Neural cell (in vitro differentiated cells): ENCODE measurements at regions not wholly inside any gene's neighbourhood (a gene's known extent, or its start where the extent isn't known, plus 50 kb on each side); places are given as distances from the start of the nearest gene placed in this dataset.

Experiments
- H2AFZ ChIP-seq: fragments of 200-600, 300-800 bp; sonication (generic), shearing (Covaris generic); 2 replicates; pipeline ENCODE4 v1.6.0; 2014; ENCODE audit warnings: low read depth, mild to moderate bottlenecking, antibody characterized with exemption, low read length, moderate library complexity
- H3F3A ChIP-seq: fragments of 200-600 bp; shearing (Covaris generic); 2 replicates; pipeline ENCODE4 v1.6.1; 2016; ENCODE audit warnings: mild to moderate bottlenecking, moderate library complexity, mixed read lengths, antibody characterized with exemption, low read length; ENCODE audit not compliant: insufficient read depth, poor library complexity, severe bottlenecking
- H3K27ac ChIP-seq: fragments of 200-600, 300-800 bp; sonication (generic), shearing (Covaris generic); 2 replicates; pipeline ENCODE4 v1.5.1; 2014; ENCODE audit warnings: mild to moderate bottlenecking, low read length, moderate library complexity
- H3K27me3 ChIP-seq: fragments of 300-800, 200-600 bp; sonication (generic), shearing (Covaris generic); 2 replicates; pipeline ENCODE4 v1.6.0; 2014; ENCODE audit warnings: mild to moderate bottlenecking, low read depth, low read length, moderate library complexity; ENCODE audit not compliant: insufficient read depth
- H3K36me3 ChIP-seq: fragments of 300-800, 200-600 bp; sonication (generic), shearing (Covaris generic); 2 replicates; pipeline ENCODE4 v1.5.1; 2014; ENCODE audit warnings: mild to moderate bottlenecking, antibody characterized with exemption, low read length, moderate library complexity; ENCODE audit not compliant: insufficient read depth
- H3K4me2 ChIP-seq: fragments of 300-800, 200-600 bp; sonication (generic), shearing (Covaris generic); 2 replicates; pipeline ENCODE4 v1.6.0; 2014; ENCODE audit warnings: mild to moderate bottlenecking, low read length
- H3K4me3 ChIP-seq: fragments of 300-800, 200-600 bp; sonication (generic), shearing (Covaris generic); 2 replicates; pipeline ENCODE4 v1.5.1; 2014; ENCODE audit warnings: mild to moderate bottlenecking, low read length, moderate library complexity
- H3K79me2 ChIP-seq: fragments of 200-600 bp; shearing (Covaris generic); replicated peaks from 2 replicates; pipeline ENCODE4 v1.6.0; 2014; ENCODE audit warnings: mild to moderate bottlenecking, low read length, moderate library complexity; ENCODE audit not compliant: insufficient read depth
- H3K9ac ChIP-seq: fragments of 300-800, 200-600 bp; sonication (generic), shearing (Covaris generic); 2 replicates; pipeline ENCODE4 v1.6.1; 2016; ENCODE audit warnings: mild to moderate bottlenecking, low read length, mixed read lengths
- H3K9me2 ChIP-seq: fragments of 200-600 bp; shearing (Covaris generic); 2 replicates; pipeline ENCODE4 v1.6.1; 2016; ENCODE audit warnings: mild to moderate bottlenecking, low read length, mixed read lengths; ENCODE audit not compliant: insufficient read depth
- H3K9me3 ChIP-seq: fragments of 200-600, 300-800 bp; sonication (generic), shearing (Covaris generic); 2 replicates; pipeline ENCODE4 v1.6.1; 2016; ENCODE audit warnings: mild to moderate bottlenecking, mixed run types, low read length, moderate library complexity, mixed read lengths
- H4K20me1 ChIP-seq: fragments of 200-600 bp; shearing (Covaris generic); 2 replicates; pipeline ENCODE4 v1.6.1; 2016; ENCODE audit warnings: mild to moderate bottlenecking, mixed run types; ENCODE audit not compliant: insufficient read depth
- EP300 ChIP-seq: fragments of 450-650 bp; conservative IDR thresholded peaks from 2 replicates; pipeline ENCODE4 v1.6.1; 2014; ENCODE audit warnings: antibody characterized with exemption, mild to moderate bottlenecking, moderate library complexity; ENCODE audit not compliant: poor library complexity, severe bottlenecking
- EZH2 ChIP-seq: fragments of 200-600, 300-800 bp; shearing (Covaris generic), sonication (generic); IDR thresholded peaks from 2 replicates; pipeline ENCODE4 v1.6.1; 2014; ENCODE audit warnings: antibody characterized with exemption, low read length, borderline replicate concordance, mild to moderate bottlenecking; ENCODE audit not compliant: insufficient read depth, poor library complexity, severe bottlenecking
- MXI1 ChIP-seq: fragments of 450-650 bp; conservative IDR thresholded peaks from 2 replicates; pipeline ENCODE4 v1.6.1; 2014; ENCODE audit warnings: antibody characterized with exemption, mild to moderate bottlenecking; ENCODE audit not compliant: poor library complexity, severe bottlenecking
- POLR2AphosphoS5 ChIP-seq: IDR thresholded peaks from 2 replicates; pipeline ENCODE4 v1.6.1; 2012
- RAD21 ChIP-seq: fragments of 450-650 bp; conservative IDR thresholded peaks from 2 replicates; pipeline ENCODE4 v1.6.1; 2014; ENCODE audit warnings: antibody characterized with exemption, mild to moderate bottlenecking, moderate library complexity
- SMC3 ChIP-seq: fragments of 450-650 bp; conservative IDR thresholded peaks from 2 replicates; pipeline ENCODE4 v1.6.1; 2014; ENCODE audit warnings: antibody characterized with exemption, mild to moderate bottlenecking, moderate library complexity; ENCODE audit not compliant: poor library complexity
- TAF1 ChIP-seq: IDR thresholded peaks from 2 replicates; pipeline ENCODE4 v1.6.1; 2012; ENCODE audit warnings: low read depth
- TF ChIP-seq, protein P1 (sequence below): fragments of 450-650 bp; IDR thresholded peaks from 2 replicates; pipeline ENCODE4 v1.5.1; 2014; ENCODE audit warnings: antibody characterized with exemption, mild to moderate bottlenecking, moderate library complexity; ENCODE audit not compliant: poor library complexity, severe bottlenecking
- TF ChIP-seq, protein P2 (sequence below): IDR thresholded peaks from 2 replicates; pipeline ENCODE4 v1.6.1; 2012; ENCODE audit warnings: borderline replicate concordance

- Histone ChIP-seq H3K36me3 (no peaks in the 10 kb centered on the region), H3K4me2 (no peak overlapping the region), H3K27me3 (no peaks in the 10 kb centered on the region), H3K79me2 (no peaks in the 10 kb centered on the region), H3K9ac (no peak overlapping the region), H2AFZ (no peak overlapping the region), H3F3A (no peaks in the 10 kb centered on the region), H3K27ac (no peak overlapping the region), H3K9me3 (no peaks in the 10 kb centered on the region), H4K20me1 (no peaks in the 10 kb centered on the region), H3K4me3 (no peak overlapping the region), H3K9me2 (no peaks in the 10 kb centered on the region)
- TF ChIP-seq RAD21 (no peak), MXI1 (no peak), POLR2AphosphoS5 (no peak), EP300 (no peak), EZH2 (no peak), TAF1 (no peak), SMC3 (no peak)
- TF ChIP-seq, protein P1, sequence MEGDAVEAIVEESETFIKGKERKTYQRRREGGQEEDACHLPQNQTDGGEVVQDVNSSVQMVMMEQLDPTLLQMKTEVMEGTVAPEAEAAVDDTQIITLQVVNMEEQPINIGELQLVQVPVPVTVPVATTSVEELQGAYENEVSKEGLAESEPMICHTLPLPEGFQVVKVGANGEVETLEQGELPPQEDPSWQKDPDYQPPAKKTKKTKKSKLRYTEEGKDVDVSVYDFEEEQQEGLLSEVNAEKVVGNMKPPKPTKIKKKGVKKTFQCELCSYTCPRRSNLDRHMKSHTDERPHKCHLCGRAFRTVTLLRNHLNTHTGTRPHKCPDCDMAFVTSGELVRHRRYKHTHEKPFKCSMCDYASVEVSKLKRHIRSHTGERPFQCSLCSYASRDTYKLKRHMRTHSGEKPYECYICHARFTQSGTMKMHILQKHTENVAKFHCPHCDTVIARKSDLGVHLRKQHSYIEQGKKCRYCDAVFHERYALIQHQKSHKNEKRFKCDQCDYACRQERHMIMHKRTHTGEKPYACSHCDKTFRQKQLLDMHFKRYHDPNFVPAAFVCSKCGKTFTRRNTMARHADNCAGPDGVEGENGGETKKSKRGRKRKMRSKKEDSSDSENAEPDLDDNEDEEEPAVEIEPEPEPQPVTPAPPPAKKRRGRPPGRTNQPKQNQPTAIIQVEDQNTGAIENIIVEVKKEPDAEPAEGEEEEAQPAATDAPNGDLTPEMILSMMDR: no peak
- TF ChIP-seq, protein P2, sequence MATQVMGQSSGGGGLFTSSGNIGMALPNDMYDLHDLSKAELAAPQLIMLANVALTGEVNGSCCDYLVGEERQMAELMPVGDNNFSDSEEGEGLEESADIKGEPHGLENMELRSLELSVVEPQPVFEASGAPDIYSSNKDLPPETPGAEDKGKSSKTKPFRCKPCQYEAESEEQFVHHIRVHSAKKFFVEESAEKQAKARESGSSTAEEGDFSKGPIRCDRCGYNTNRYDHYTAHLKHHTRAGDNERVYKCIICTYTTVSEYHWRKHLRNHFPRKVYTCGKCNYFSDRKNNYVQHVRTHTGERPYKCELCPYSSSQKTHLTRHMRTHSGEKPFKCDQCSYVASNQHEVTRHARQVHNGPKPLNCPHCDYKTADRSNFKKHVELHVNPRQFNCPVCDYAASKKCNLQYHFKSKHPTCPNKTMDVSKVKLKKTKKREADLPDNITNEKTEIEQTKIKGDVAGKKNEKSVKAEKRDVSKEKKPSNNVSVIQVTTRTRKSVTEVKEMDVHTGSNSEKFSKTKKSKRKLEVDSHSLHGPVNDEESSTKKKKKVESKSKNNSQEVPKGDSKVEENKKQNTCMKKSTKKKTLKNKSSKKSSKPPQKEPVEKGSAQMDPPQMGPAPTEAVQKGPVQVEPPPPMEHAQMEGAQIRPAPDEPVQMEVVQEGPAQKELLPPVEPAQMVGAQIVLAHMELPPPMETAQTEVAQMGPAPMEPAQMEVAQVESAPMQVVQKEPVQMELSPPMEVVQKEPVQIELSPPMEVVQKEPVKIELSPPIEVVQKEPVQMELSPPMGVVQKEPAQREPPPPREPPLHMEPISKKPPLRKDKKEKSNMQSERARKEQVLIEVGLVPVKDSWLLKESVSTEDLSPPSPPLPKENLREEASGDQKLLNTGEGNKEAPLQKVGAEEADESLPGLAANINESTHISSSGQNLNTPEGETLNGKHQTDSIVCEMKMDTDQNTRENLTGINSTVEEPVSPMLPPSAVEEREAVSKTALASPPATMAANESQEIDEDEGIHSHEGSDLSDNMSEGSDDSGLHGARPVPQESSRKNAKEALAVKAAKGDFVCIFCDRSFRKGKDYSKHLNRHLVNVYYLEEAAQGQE: no peak
Observed at GRCh38 chr2:150811259-150811855, 323.9 kb upstream of the RND3 start.

DNA sequence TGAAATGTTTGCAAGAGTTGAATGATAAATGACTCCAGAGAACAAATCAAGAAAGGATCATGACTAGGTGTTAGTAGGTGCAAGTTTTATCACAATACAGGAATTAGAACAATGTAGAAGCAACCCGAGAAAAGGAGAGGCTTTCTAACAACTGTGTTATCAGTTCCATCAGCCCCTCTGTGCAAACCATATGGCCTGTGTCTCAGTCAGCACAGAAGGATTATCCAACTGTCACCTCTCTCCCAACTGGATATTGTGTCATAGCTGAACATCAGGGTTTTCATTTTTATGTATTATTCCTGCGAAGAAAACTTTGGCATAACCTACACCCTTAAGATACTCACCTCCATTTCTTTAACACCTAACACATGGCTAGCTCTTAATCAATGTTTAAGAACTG, 321.6 kb upstream of the RND3 start:
- H3K9me3 ChIP-seq: no peaks in the 10 kb centered on the region
- H2AFZ ChIP-seq: no peak overlapping the region

More for the DNA sequence above, 321.6 kb upstream of the RND3 start:
- H3K9me2 ChIP-seq: no peaks in the 10 kb centered on the region
- TF ChIP-seq TAF1: no peak
- no peak for TF ChIP-seq RAD21
- TF ChIP-seq EP300: no peak
- TF ChIP-seq, protein P2: no peak
- no peak overlapping the region for H3K4me2 ChIP-seq
- no peak overlapping the region for H3K4me3 ChIP-seq
- no peaks in the 10 kb centered on the region for H4K20me1 ChIP-seq
- no peaks in the 10 kb centered on the region for H3F3A ChIP-seq
- H3K9ac ChIP-seq: no peak overlapping the region
- H3K79me2 ChIP-seq: no peaks in the 10 kb centered on the region
- H3K27ac ChIP-seq: no peak overlapping the region
- no peaks in the 10 kb centered on the region for H3K27me3 ChIP-seq
- H3K36me3 ChIP-seq: no peaks in the 10 kb centered on the region
